Keratinocyte (primary cell): ENCODE measurements at regions not wholly inside any gene's neighbourhood (a gene's known extent, or its start where the extent isn't known, plus 50 kb on each side); places are given as distances from the start of the nearest gene placed in this dataset.

Experiments
- DNase-seq: peaks from one replicate; pipeline ENCODE4 v3.0.0-alpha.2; 2011; ENCODE audit warnings: low read depth, missing footprints, low spot score
- FAIRE-seq: peaks from 2 replicates; lab custom pipeline; 2011; peaks lifted over from hg19 to GRCh38; lab: Jason Lieb, UNC
- H2AFZ ChIP-seq: 2 replicates; pipeline ENCODE4 v1.6.0; 2012; ENCODE audit warnings: low read length, control low read depth, inconsistent platforms; ENCODE audit not compliant: control insufficient read depth
- H3K27ac ChIP-seq: 2 replicates; pipeline ENCODE4 v1.5.1; 2011; ENCODE audit warnings: low read length; ENCODE audit not compliant: control insufficient read depth, insufficient read depth
- H3K27me3 ChIP-seq: 3 replicates; pipeline ENCODE4 v1.6.0; 2011; ENCODE audit warnings: low read length; ENCODE audit not compliant: control insufficient read depth, insufficient read depth; ENCODE audit errors: extremely low read depth
- H3K36me3 ChIP-seq, 2 experiments: 2 replicates in 1 of 2; 3 replicates in 1 of 2; pipeline ENCODE4 v1.5.1; 2011; ENCODE audit warnings: low read length in 2 of 2, mild to moderate bottlenecking in 1 of 2; ENCODE audit not compliant: control insufficient read depth in 2 of 2, insufficient read depth in 2 of 2; ENCODE audit errors: extremely low read depth in 1 of 2
- H3K4me1 ChIP-seq: 3 replicates; pipeline ENCODE4 v1.5.1; 2011; ENCODE audit warnings: low read length; ENCODE audit not compliant: control insufficient read depth, insufficient read depth; ENCODE audit errors: extremely low read depth
- H3K4me2 ChIP-seq: 3 replicates; pipeline ENCODE4 v1.6.0; 2011; ENCODE audit warnings: low read depth, low read length; ENCODE audit not compliant: control insufficient read depth, insufficient read depth; ENCODE audit errors: extremely low read depth
- H3K4me3 ChIP-seq, 3 experiments: fragments of 200-600 bp in 1 of 3; sonication (generic) in 1 of 3; 2 replicates in 2 of 3; 3 replicates in 1 of 3; pipeline ENCODE4 v1.5.1; 2011 to 2016; ENCODE audit warnings: low read length in 3 of 3, mild to moderate bottlenecking in 3 of 3, control low read depth in 2 of 3, inconsistent platforms in 1 of 3, low read depth in 1 of 3, mixed read lengths in 1 of 3, mixed run types in 1 of 3, moderate library complexity in 1 of 3; ENCODE audit not compliant: control insufficient read depth in 2 of 3, insufficient read depth in 2 of 3; ENCODE audit errors: extremely low read depth in 1 of 3
- H3K79me2 ChIP-seq: 2 replicates; pipeline ENCODE4 v1.6.0; 2012; ENCODE audit warnings: low read length; ENCODE audit not compliant: control insufficient read depth, insufficient read depth
- H3K9ac ChIP-seq: 3 replicates; pipeline ENCODE4 v1.6.0; 2011; ENCODE audit warnings: low read length; ENCODE audit not compliant: control insufficient read depth, insufficient read depth; ENCODE audit errors: extremely low read depth
- H3K9me1 ChIP-seq: 3 replicates; pipeline ENCODE4 v1.6.0; 2011; ENCODE audit warnings: low read length; ENCODE audit not compliant: control insufficient read depth, insufficient read depth; ENCODE audit errors: extremely low read depth
- H3K9me3 ChIP-seq: 2 replicates; pipeline ENCODE4 v1.5.1; 2012; ENCODE audit warnings: low read depth, low read length; ENCODE audit not compliant: control insufficient read depth
- H4K20me1 ChIP-seq: 3 replicates; pipeline ENCODE4 v1.6.0; 2011; ENCODE audit warnings: low read length; ENCODE audit not compliant: control insufficient read depth, insufficient read depth; ENCODE audit errors: extremely low read depth
- CTCF ChIP-seq, 3 experiments: IDR thresholded peaks in 1 of 3; conservative IDR thresholded peaks in 1 of 3; optimal IDR thresholded peaks in 1 of 3; 2 replicates in 2 of 3; 3 replicates in 1 of 3; pipeline versions ENCODE3 to v1.5.1; 2011; ENCODE audit warnings: low read length in 3 of 3, mild to moderate bottlenecking in 3 of 3, moderate library complexity in 2 of 3, control low read depth in 1 of 3, inconsistent platforms in 1 of 3; ENCODE audit not compliant: insufficient read depth in 2 of 3; ENCODE audit errors: extremely low read depth in 1 of 3
- EZH2 ChIP-seq: IDR thresholded peaks from one replicate; pipeline ENCODE4 v1.6.1; 2012; ENCODE audit warnings: inconsistent platforms, mild to moderate bottlenecking, low read length, moderate library complexity
- dilution Hi-C: fragments of 300-500 bp; cut with MboI; formaldehyde crosslinking; loops from one replicate; pipeline ENCODE4 v1.7.0; 2020; ENCODE audit warnings: low sequenced_read_pairs; ENCODE audit not compliant: extremely low pct_ligation_motif_present

- dilution Hi-C loops: no loop called here
Measured at GRCh38 chr5:87787625-87788256, 375.0 kb upstream of the CCNH start.

GRCh38 chr5:87787086-87787485, 374.4 kb upstream of the CCNH start:
- H3K4me2 ChIP-seq: no peak overlapping the region
- no peaks in the 10 kb centered on the region for H3K4me1 ChIP-seq
- H3K9me3 ChIP-seq: no peaks in the 10 kb centered on the region
- no peak for DNase-seq
- H4K20me1 ChIP-seq: no peaks in the 10 kb centered on the region
- H3K9me1 ChIP-seq: no peaks in the 10 kb centered on the region
- no peaks in the 10 kb centered on the region for H3K27me3 ChIP-seq
- no peaks in the 10 kb centered on the region for H3K36me3 ChIP-seq
- no peak for TF ChIP-seq CTCF (optimal IDR thresholded peaks at IDR 0.05 in 1 of 3, IDR thresholded peaks at IDR 0.05 in 1 of 3, conservative IDR thresholded peaks at IDR 0.05 in 1 of 3; ENCODE audit: extremely low read depth in 1 of 3, insufficient read depth in 2 of 3, low read length in 3 of 3)
- no peak for TF ChIP-seq EZH2
- no peaks in the 10 kb centered on the region for H3K79me2 ChIP-seq
- no peak overlapping the region for H3K27ac ChIP-seq
- no peak for FAIRE-seq
- H3K9ac ChIP-seq: no peak overlapping the region
- no peak overlapping the region for H2AFZ ChIP-seq
- dilution Hi-C loops: no loop called here
- no peak overlapping the region for H3K4me3 ChIP-seq

More at GRCh38 chr5:87787625-87788256, 375.0 kb upstream of the CCNH start:
- Histone ChIP-seq H3K4me2 (no peak overlapping the region), H2AFZ (no peak overlapping the region), H3K4me3 (no peak overlapping the region), H3K27me3 (no peaks in the 10 kb centered on the region), H3K4me1 (no peaks in the 10 kb centered on the region), H3K9me1 (no peaks in the 10 kb centered on the region), H3K79me2 (no peaks in the 10 kb centered on the region), H3K9me3 (no peaks in the 10 kb centered on the region), H4K20me1 (no peaks in the 10 kb centered on the region), H3K36me3 (no peaks in the 10 kb centered on the region), H3K9ac (no peak overlapping the region), H3K27ac (no peak overlapping the region)
- DNase-seq: no peak
- TF ChIP-seq CTCF (optimal IDR thresholded peaks at IDR 0.05 in 1 of 3, IDR thresholded peaks at IDR 0.05 in 1 of 3, conservative IDR thresholded peaks at IDR 0.05 in 1 of 3; ENCODE audit: extremely low read depth in 1 of 3, insufficient read depth in 2 of 3, low read length in 3 of 3): no peak
- no peak for TF ChIP-seq EZH2
- no peak for FAIRE-seq
